GM18517 (cell line): ENCODE measurements at regions not wholly inside any gene's neighbourhood (a gene's known extent, or its start where the extent isn't known, plus 50 kb on each side); places are given as distances from the start of the nearest gene placed in this dataset.

ENCODE experiments used
- ATAC-seq: cut with Tn5 transposase; IDR thresholded peaks from one replicate; pipeline ENCODE4 v1.9.1; 2021; ENCODE audit warnings: mild to moderate bottlenecking, moderate library complexity; ENCODE audit not compliant: unreplicated experiment

DNA sequence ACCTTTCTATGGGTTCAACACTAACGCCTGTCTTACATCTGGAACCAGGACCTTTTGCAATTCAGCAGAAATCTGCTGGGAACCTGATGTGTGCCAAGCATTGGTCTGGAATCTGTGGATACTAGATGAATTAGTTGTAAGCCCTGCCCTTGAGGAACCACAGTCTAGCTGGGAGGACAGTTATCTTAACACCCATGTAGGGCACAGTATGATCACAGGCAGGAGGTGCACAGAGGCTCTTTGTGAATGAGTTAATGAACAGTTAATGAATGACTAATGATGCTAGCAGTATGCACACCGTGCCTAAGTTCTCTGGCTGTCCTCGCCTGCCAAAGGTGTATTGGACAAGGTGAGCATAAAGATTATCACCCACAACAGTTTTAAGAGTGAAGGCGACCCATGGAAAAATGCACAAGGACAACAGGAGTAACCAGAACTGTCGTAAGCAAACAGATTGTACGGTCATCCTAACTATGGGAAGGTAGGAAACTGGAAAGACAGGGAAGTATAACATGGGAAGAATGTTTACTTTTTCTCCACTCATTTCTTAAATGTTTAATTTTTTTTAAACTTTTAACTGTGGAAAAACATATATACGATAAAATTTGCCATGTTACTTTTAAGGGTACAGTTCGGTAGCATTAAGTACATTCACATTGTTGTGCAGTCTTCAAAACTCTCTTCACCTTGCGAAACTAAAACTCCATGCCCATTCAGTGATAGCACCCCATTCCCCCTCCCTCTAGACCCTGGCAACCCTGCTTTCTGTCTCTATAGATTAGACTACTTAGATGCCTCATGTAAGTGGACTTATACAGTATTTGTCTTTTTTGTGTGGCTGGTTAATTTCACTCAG, 139.9 kb downstream of the CXCL12 start:
- no peak for ATAC-seq

DNA sequence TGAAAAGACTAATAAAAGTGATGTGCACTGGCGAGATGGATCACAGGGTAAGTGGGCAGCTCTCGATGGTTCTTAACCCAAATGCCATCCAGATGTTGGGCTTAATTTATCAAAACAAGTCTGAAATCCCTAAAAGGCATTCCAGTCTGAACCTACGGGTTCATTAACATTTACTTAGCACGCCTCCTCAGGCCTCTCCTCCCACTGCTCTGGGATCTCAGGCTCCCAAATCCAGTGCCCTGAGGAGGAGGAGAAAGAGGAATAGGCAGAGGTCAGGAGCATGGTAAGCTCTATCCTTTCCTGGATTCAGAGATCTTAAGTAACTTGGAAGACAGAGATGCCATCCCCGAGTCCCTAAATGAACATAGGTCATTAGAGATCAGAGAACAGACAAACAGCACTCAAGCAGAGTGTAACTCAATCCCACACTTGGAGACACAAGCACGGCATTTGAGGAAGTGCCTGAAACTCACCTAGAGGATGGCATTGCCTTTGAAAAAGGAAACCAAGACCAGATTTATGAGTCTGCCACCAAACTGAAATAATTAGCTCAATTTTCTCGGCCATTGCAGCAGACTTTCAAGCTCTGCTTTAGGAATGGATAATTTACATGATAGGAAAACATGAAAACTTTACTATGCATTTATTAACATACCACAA, 140.9 kb downstream of the CXCL12 start:
- no peak for ATAC-seq

DNA sequence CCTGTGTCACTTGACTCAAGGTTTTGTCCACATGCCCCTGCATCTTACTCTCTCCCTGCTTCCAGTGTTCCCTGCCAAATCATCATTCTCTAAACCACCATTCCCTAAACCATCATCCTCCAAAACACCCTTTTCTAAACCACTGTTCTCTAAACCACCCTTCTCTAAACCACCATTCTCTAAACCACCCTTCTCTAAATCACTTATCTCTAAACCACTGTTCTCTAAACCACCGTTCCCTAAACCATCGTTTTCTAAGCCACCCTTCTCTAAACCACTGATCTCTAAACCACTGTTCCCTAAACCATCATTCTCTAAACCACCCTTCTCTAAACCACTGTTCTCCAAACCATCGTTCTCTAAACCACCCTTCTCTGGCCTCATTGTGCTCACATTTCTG, 142.1 kb downstream of the CXCL12 start:
- ATAC-seq, result no peak

DNA sequence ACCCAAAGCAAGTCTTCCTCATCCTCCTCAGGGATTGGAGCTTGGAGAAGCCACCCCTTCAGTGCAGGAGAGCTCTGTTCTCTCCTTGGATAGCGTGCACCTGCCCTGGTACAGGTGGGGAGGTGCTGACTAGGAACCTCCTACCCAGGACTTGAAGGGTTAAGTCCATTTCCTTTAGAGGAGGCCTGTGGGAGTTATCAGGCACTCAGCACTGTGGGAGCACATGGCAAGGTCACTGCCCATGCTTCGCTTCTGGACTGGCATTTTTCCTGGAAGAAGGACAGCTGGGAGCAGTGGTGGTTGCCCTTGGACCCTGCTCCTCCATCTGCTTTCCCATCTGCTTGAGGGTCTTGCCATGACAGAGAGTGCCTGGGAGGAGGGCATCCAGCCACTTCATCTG, 142.8 kb downstream of the CXCL12 start:
- no peak for ATAC-seq

GRCh38 chr10:44240584-44241205, 144.2 kb downstream of the CXCL12 start:
- ATAC-seq, result no peak

GRCh38 chr10:44238212-44238611, 146.7 kb downstream of the CXCL12 start:
- no peak for ATAC-seq

DNA sequence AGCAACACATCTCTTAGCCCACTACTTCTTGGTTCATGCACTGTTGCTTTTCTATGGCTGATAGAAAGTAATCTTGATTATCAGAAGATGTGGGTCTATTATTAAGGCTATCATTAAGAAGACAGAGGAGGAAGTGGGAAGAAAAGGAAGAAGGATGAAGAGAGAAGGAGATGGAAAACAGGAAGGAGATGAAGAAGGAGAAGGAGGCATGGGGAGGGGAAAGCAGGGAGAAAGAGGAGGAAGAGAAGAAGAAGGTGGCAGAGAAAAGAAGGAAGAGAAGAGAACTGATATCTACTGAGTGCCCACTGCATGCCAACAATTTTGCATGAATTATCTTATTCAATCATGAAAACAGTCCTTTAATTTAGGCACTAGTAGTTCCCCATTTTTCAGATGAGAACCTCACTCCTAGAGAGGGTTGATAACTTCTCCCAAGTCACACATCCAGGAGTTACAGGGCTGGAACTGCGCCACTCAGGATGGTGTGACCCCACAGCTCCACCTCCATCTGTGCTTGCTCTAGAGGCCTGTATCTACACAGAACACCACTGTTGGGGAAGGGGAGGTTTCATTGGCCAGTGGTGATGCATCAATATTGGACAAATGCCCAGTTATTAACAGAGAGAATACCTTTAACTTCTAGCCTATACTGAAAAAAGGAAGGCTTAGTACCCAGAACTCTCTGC, 147.4 kb downstream of the CXCL12 start:
- no peak for ATAC-seq

DNA sequence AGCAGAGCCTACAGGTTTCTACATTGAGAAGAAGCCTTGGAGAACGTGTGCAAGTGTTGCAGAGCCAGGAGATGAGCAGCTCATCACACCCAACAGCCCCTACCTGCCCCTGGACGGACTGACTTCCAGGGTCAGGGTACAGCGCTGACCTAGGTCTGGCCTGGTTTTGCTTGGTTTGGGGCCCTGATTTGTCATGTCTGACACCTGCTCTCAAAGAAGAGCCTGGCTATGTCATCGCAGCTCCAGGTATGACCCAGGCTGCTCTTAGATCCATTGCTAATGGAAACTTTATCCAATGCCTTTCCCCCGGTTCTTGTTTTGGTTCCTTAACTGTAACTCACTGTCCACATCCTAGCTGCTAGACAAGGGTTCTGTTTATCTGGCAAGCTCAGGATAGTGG, 149.5 kb downstream of the CXCL12 start:
- no peak for ATAC-seq

DNA sequence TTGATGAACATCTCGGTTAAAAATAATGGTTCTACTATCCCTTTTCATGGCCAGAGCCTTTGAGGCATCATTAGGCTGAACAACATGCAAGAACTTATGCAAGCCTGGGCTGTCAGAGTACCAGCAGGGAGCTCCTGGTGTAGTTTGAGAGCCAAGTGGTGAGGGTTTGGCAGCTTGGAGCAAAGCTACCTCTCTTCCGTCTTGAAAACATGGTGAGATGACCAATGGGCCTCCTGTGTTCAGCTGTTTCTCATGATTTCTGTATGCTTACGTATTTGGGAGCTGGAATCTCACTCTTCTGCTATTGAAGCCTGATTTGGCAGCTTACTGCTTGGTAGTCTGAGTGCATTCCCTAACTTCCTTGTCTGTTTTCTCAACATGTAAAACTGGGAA, 150.4 kb downstream of the CXCL12 start:
- ATAC-seq, result no peak

- ATAC-seq, result no peak
Measured at GRCh38 chr10:44233561-44234482, 151.1 kb downstream of the CXCL12 start.

- ATAC-seq, result no peak
Measured at GRCh38 chr10:44217274-44217820, 167.6 kb downstream of the CXCL12 start.

- no peak for ATAC-seq
Measured at GRCh38 chr10:44216073-44216472, 168.8 kb downstream of the CXCL12 start.

DNA sequence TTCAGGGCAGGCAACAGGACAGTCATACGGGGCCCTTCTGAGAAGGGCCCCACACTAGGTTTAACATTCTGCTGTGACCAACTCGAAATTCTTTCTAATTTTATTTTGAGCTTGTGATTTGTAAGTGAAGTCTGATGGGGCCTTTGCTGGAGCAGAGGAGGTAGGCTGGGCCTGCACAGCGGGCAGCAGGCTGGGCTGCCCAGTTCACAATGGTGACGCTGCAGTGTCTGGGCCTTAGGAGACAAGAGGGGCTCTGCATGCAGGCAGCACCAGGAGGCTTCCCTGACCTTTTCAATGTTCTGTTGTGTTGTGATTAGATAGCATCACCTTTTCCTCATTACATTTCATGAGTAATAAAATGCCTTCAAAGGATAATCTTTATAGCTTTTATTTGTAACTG, 175.1 kb downstream of the CXCL12 start:
- no peak for ATAC-seq

- no peak for ATAC-seq
Measured at GRCh38 chr10:44207160-44207559, 177.7 kb downstream of the CXCL12 start.

DNA sequence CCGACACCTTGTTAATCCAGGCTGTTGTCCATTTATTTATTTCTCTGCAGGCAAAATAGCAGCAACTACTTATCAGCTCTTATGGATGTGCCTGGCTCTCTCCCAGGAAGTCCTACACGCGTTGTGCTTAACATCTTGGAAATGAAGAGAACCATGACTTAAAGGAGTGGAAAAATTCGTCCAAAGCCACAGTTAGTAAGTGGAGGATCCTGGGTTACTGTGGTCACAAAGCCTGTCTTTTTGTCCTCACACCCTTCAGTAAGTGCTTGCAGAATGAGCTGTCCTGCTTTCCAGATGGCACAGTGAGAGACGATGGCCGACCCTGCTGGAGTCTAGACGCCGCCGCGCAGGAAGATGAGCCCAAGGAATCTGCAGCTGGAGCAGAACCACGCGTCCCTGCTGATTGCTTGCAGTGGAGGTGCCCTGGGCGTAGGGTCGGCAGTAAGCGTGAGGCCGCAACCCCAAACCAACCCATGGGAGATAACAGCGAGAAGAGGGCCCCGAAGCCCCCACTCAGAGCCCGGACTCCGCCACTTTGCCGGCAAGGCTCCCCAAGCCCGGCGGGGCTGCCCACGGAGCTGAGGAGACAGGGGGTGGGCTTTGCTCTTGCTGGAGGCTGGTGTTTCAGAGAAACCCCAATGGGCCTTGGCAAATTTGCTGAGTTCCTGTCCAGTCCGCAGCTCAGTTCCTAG, 178.6 kb downstream of the CXCL12 start:
- no peak for ATAC-seq

DNA sequence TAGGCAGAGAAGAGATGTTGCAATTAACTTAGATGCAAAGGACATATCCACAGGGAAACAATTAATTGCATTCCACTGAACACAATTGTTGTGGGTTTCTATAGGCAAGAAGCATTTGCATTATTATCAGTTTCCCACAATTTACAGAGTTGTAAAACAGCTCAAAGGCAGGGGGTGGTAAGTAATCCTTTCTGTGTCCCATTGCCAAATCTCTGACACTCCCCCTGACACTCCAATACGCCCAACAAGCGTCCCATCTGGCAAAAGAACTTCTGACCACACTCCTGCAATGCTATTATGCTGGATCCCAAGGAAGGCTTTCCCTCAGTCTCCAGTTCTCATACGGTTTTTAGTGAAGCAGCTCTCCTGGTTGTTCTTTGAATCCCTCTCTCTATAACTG, 179.8 kb downstream of the CXCL12 start:
- no peak for ATAC-seq

DNA sequence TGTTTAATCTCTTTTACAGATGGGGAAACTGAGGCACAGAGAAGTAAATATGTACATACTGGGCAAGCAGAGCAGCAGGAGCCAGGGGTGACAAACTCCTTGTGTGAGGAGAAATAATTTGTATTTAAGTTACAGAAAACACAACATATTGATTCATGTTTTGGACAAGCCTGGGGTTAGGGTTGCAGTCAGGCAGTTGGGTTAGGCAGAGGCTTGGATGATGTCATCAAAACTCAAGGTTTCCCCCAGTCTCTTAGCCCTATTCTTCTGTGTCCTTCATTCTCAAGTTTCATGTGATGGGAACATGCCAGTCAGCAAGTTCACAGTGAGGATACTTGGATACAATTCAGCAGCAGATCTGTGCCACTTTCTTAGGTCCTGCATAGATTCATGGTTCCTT, 181.4 kb downstream of the CXCL12 start:
- no peak for ATAC-seq

DNA sequence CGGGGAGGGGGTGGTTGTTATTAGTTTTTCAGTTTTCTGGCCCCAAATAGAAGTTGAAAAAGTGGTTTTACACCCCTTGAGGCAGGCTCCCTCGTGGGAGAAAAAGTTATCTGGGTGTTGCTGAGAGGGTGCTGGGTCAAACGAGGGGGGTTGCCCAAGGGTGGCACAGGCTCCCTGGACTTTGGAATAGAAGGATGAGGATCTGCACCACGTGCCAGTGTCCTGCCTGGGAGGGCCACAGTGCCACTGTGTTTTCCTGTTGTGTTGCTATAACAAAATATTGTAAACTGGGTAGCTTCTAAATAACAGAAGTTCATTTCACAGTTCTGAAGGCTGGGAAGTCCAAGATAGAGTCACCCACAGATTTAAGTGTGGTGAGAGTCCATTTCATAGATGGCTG, 181.9 kb downstream of the CXCL12 start:
- no peak for ATAC-seq

DNA sequence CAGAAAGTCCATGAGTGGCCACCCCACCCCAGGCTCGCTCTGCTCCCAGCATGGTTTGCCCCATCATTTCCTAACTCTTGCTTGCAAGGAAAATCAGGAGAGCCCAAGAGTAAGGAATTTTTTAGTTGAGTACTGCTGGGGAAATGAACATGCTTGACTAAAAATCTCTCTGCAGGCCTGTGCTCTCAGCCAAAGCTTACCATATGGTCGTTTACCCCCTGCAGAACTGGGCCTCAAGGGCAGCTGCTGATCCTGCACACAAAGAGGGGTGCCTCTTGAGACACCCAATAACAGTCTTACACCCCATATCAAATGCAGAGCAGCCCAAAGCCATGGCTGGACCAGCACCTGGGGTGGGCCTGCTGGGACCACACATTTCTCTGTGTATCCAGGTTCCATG, 183.2 kb downstream of the CXCL12 start:
- ATAC-seq, result no peak

DNA sequence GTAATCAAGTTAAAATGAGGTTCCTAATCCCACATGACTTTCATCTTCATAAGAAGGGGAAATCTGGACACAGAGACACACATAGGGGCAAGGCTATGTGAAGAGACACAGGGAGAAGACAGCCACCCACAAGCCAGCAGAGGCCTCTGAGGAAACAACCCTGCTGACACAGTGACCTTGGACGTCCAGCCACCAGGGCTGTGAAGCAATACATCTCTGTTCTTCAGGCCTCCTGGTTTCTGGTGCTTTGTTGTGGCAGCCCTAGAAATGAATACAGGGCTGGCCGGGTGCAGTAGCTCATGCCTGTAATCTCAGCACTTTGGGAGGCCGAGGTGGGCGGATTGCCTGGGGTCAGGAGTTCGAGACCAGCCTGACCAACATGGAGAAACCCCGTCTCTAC, 183.9 kb downstream of the CXCL12 start:
- ATAC-seq, result no peak
